WERI-Rb-1 (cell line): ENCODE measurements at regions not wholly inside any gene's neighbourhood (a gene's known extent, or its start where the extent isn't known, plus 50 kb on each side); places are given as distances from the start of the nearest gene placed in this dataset.
A peak's percentile ranks its signal among the peaks of the same experiment; 100 is the strongest.

Experiments
- DNase-seq: peaks from one replicate; pipeline ENCODE4 v3.0.0-alpha.2; 2020
- H3K27ac ChIP-seq: fragments of 250-450 bp; sonication (Bioruptor Pico); 2 replicates; pipeline ENCODE4 v1.5.1; 2020; ENCODE audit warnings: mild to moderate bottlenecking, moderate library complexity
- H3K27me3 ChIP-seq: fragments of 250-450 bp; sonication (Bioruptor Pico); 2 replicates; pipeline ENCODE4 v1.5.1; 2021; ENCODE audit warnings: mild to moderate bottlenecking, low read depth, moderate library complexity; ENCODE audit not compliant: insufficient read depth, severe bottlenecking
- H3K36me3 ChIP-seq: fragments of 250-450 bp; sonication (Bioruptor Pico); 2 replicates; pipeline ENCODE4 v1.5.1; 2020; ENCODE audit warnings: mild to moderate bottlenecking, moderate library complexity
- H3K4me3 ChIP-seq: 2 replicates; pipeline ENCODE4 v1.5.1; 2011; ENCODE audit warnings: low read depth, mild to moderate bottlenecking, control low read depth, low read length
- H3K9me3 ChIP-seq: fragments of 250-450 bp; sonication (Bioruptor Pico); 2 replicates; pipeline ENCODE4 v1.5.1; 2021; ENCODE audit warnings: mild to moderate bottlenecking, moderate library complexity; ENCODE audit not compliant: severe bottlenecking
- CTCF ChIP-seq: IDR thresholded peaks from 2 replicates; pipeline ENCODE4 v1.5.1; 2011; ENCODE audit warnings: low read depth, mild to moderate bottlenecking, control low read depth, inconsistent platforms, low read length

- no peak for TF ChIP-seq CTCF
- H3K4me3 ChIP-seq = no peak overlapping the region
- H3K27ac ChIP-seq = no peak overlapping the region
- DNase-seq = no peak
- no peaks in the 10 kb centered on the region for H3K9me3 ChIP-seq
- no peaks in the 10 kb centered on the region for H3K27me3 ChIP-seq
- no peaks in the 10 kb centered on the region for H3K36me3 ChIP-seq
Observed at GRCh38 chr2:8243748-8244400, 438.0 kb upstream of the ID2 start.

- Histone ChIP-seq H3K9me3 (no peaks in the 10 kb centered on the region), H3K36me3 (no peaks in the 10 kb centered on the region), H3K27me3 (no peaks in the 10 kb centered on the region), H3K27ac (no peak overlapping the region), H3K4me3 (no peak overlapping the region)
- no peak for DNase-seq
- TF ChIP-seq CTCF = no peak
Observed at GRCh38 chr2:8244639-8245038, 437.2 kb upstream of the ID2 start.

GRCh38 chr2:8246137-8246536 lies 435.7 kb upstream of the ID2 start:
- TF ChIP-seq CTCF = no peak
- no peaks in the 10 kb centered on the region for H3K9me3 ChIP-seq

GRCh38 chr2:8247905-8248622 lies 433.8 kb upstream of the ID2 start:
- no peak for TF ChIP-seq CTCF
- Histone ChIP-seq H3K27me3 (no peaks in the 10 kb centered on the region), H3K9me3 (no peaks in the 10 kb centered on the region), H3K4me3 (no peak overlapping the region), H3K27ac (no peak overlapping the region), H3K36me3 (no peaks in the 10 kb centered on the region)
- DNase-seq = peak; percentile 25

More at GRCh38 chr2:8246137-8246536, 435.7 kb upstream of the ID2 start:
- H3K27ac ChIP-seq = no peak overlapping the region
- H3K36me3 ChIP-seq = no peaks in the 10 kb centered on the region
- H3K27me3 ChIP-seq = no peaks in the 10 kb centered on the region
- no peak for DNase-seq
- H3K4me3 ChIP-seq = no peak overlapping the region

- Histone ChIP-seq H3K36me3 (no peaks in the 10 kb centered on the region), H3K27me3 (no peaks in the 10 kb centered on the region), H3K27ac (no peak overlapping the region), H3K4me3 (no peak overlapping the region), H3K9me3 (no peaks in the 10 kb centered on the region)
- DNase-seq = no peak
- no peak for TF ChIP-seq CTCF
Observed at GRCh38 chr2:8248623-8248957, 433.3 kb upstream of the ID2 start.
